Caco-2 (cell line): ENCODE measurements at regions not wholly inside any gene's neighbourhood (a gene's known extent, or its start where the extent isn't known, plus 50 kb on each side); places are given as distances from the start of the nearest gene placed in this dataset.

ENCODE experiments used
- BruUV-seq: library from RNA; stranded (reverse); fragments of 400-500 nt; replicated peaks from 2 replicates; lab custom pipeline; 2021; lab: Mats Ljungman, UMichigan
- CTCF ChIA-PET: fragments of 300-600 bp; sonication (Branson Sonifier 250); formaldehyde crosslinking; loops from one replicate; lab custom pipeline; 2022; ENCODE audit warnings: antibody characterized with exemption; lab: Charles Lee
- POLR2A ChIA-PET: fragments of 300-600 bp; sonication (Branson Sonifier 250); formaldehyde crosslinking; loops from one replicate; lab custom pipeline; 2022; ENCODE audit warnings: antibody characterized with exemption; lab: Charles Lee
- DNase-seq, 2 experiments: peaks; one replicate each; pipeline versions ENCODE4 v3.0.0 to v3.0.0-alpha.2; 2020 to 2022
- H3K27me3 ChIP-seq: replicated peaks from 2 replicates; pipeline ENCODE4 v1.6.0; 2011; ENCODE audit warnings: low read length; ENCODE audit not compliant: control insufficient read depth, insufficient read depth
- H3K36me3 ChIP-seq: 2 replicates; pipeline ENCODE4 v1.5.1; 2011; ENCODE audit warnings: low read length; ENCODE audit not compliant: control insufficient read depth, insufficient read depth
- H3K4me1 ChIP-seq: fragments of 250-450 bp; sonication (Bioruptor Pico); 2 replicates; pipeline ENCODE4 v1.5.1; 2020; ENCODE audit warnings: mild to moderate bottlenecking
- H3K4me3 ChIP-seq: 2 replicates; pipeline ENCODE4 v1.5.1; 2011; ENCODE audit warnings: low read depth, mild to moderate bottlenecking, control low read depth, low read length
- H3K9me3 ChIP-seq: fragments of 250-450 bp; sonication (Bioruptor Pico); 2 replicates; pipeline ENCODE4 v1.5.1; 2020; ENCODE audit warnings: mild to moderate bottlenecking, moderate library complexity
- H3K27ac Mint-ChIP-seq: one replicate; pipeline ENCODE4 v1.8.0; 2022; ENCODE audit warnings: mixed read lengths; ENCODE audit not compliant: unreplicated experiment
- H3K27me3 Mint-ChIP-seq: one replicate; pipeline ENCODE4 v1.8.0; 2022; ENCODE audit warnings: mixed read lengths; ENCODE audit not compliant: insufficient read depth, unreplicated experiment
- H3K36me3 Mint-ChIP-seq: one replicate; pipeline ENCODE4 v1.8.0; 2022; ENCODE audit warnings: mild to moderate bottlenecking, mixed read lengths; ENCODE audit not compliant: insufficient read depth, unreplicated experiment
- H3K4me1 Mint-ChIP-seq: one replicate; pipeline ENCODE4 v1.8.0; 2022; ENCODE audit warnings: low read depth, mixed read lengths; ENCODE audit not compliant: unreplicated experiment
- H3K4me3 Mint-ChIP-seq: one replicate; pipeline ENCODE4 v1.8.0; 2022; ENCODE audit warnings: mild to moderate bottlenecking, moderate library complexity, mixed read lengths; ENCODE audit not compliant: unreplicated experiment
- H3K9me3 Mint-ChIP-seq: one replicate; pipeline ENCODE4 v1.8.0; 2022; ENCODE audit warnings: mixed read lengths; ENCODE audit not compliant: unreplicated experiment
- CTCF ChIP-seq, 2 experiments: fragments of 200-600 bp in 1 of 2; IDR thresholded peaks; 1 replicate in 1 of 2; 2 replicates in 1 of 2; pipeline versions ENCODE4 v1.5.1 to v1.8.0; 2011 to 2022; ENCODE audit warnings: antibody characterized with exemption in 1 of 2, control low read depth in 1 of 2, inconsistent platforms in 1 of 2, low read depth in 1 of 2, low read length in 1 of 2, mild to moderate bottlenecking in 1 of 2, moderate library complexity in 1 of 2; ENCODE audit not compliant: insufficient read depth in 1 of 2, severe bottlenecking in 1 of 2, unreplicated experiment in 1 of 2
- intact Hi-C: fragments of 100-400 bp; cut with micrococcal nuclease; formaldehyde crosslinking; loops from one replicate; pipeline ENCODE4 v1.10.0; 2022; ENCODE audit not compliant: unreplicated experiment

GRCh38 chr10:130889240-130889639, 422.3 kb downstream of the TCERG1L start:
- no TSS peak for BruUV-seq
- no peak for TF ChIP-seq CTCF (IDR thresholded peaks at IDR 0.05; ENCODE audit: insufficient read depth in 1 of 2, low read depth in 1 of 2, low read length in 1 of 2, severe bottlenecking in 1 of 2, unreplicated experiment in 1 of 2)
- H3K36me3 ChIP-seq = no peaks in the 10 kb centered on the region
- H3K27ac Mint-ChIP-seq = no peak overlapping the region
- no peaks in the 10 kb centered on the region for H3K36me3 Mint-ChIP-seq
- intact Hi-C loops = no loop called here
- H3K4me3 ChIP-seq = no peak overlapping the region
- H3K4me1 Mint-ChIP-seq = no peaks in the 10 kb centered on the region
- no peaks in the 10 kb centered on the region for H3K9me3 ChIP-seq
- H3K27me3 ChIP-seq = no peaks in the 10 kb centered on the region
- peaks cover 10% of the 10 kb centered on the region for H3K27me3 Mint-ChIP-seq
- H3K4me1 ChIP-seq = no peaks in the 10 kb centered on the region
- H3K9me3 Mint-ChIP-seq = no peaks in the 10 kb centered on the region
- no peak for DNase-seq
- ChIA-PET CTCF (no interaction called here), POLR2A (no interaction called here)
- no peak overlapping the region for H3K4me3 Mint-ChIP-seq

GRCh38 chr10:130889780-130890179, 421.7 kb downstream of the TCERG1L start:
- POLR2A ChIA-PET = no interaction called here
- intact Hi-C loops = no loop called here
- H3K4me1 ChIP-seq = no peaks in the 10 kb centered on the region

GRCh38 chr10:130891066-130891465, 420.5 kb downstream of the TCERG1L start:
- no peaks in the 10 kb centered on the region for H3K9me3 ChIP-seq
- no peak for DNase-seq
- TF ChIP-seq CTCF (IDR thresholded peaks at IDR 0.05; ENCODE audit: insufficient read depth in 1 of 2, low read depth in 1 of 2, low read length in 1 of 2, severe bottlenecking in 1 of 2, unreplicated experiment in 1 of 2) = no peak
- Mint-ChIP-seq H3K36me3 (no peaks in the 10 kb centered on the region), H3K4me3 (no peak overlapping the region), H3K27ac (no peak overlapping the region), H3K4me1 (no peaks in the 10 kb centered on the region), H3K27me3 (peaks cover 9% of the 10 kb centered on the region), H3K9me3 (no peaks in the 10 kb centered on the region)
- no peaks in the 10 kb centered on the region for H3K36me3 ChIP-seq
- BruUV-seq = no TSS peak
- ChIA-PET CTCF (no interaction called here), POLR2A (no interaction called here)
- no peaks in the 10 kb centered on the region for H3K27me3 ChIP-seq
- H3K4me3 ChIP-seq = no peak overlapping the region
- no peaks in the 10 kb centered on the region for H3K4me1 ChIP-seq
- intact Hi-C loops = no loop called here

More at GRCh38 chr10:130889780-130890179, 421.7 kb downstream of the TCERG1L start:
- Mint-ChIP-seq H3K27ac (no peak overlapping the region), H3K36me3 (no peaks in the 10 kb centered on the region), H3K4me1 (no peaks in the 10 kb centered on the region), H3K27me3 (peaks cover 10% of the 10 kb centered on the region), H3K9me3 (no peaks in the 10 kb centered on the region), H3K4me3 (no peak overlapping the region)
- no peak overlapping the region for H3K4me3 ChIP-seq
- H3K36me3 ChIP-seq = no peaks in the 10 kb centered on the region
- CTCF ChIA-PET = no interaction called here
- H3K27me3 ChIP-seq = no peaks in the 10 kb centered on the region
- DNase-seq = no peak
- BruUV-seq = no TSS peak
- no peaks in the 10 kb centered on the region for H3K9me3 ChIP-seq
- TF ChIP-seq CTCF (IDR thresholded peaks at IDR 0.05; ENCODE audit: insufficient read depth in 1 of 2, low read depth in 1 of 2, low read length in 1 of 2, severe bottlenecking in 1 of 2, unreplicated experiment in 1 of 2) = no peak
